Activated CD8-positive, alpha-beta T cell treated with anti-CD3 and anti-CD28 coated beads for 36 hours (primary cell): ENCODE measurements at regions not wholly inside any gene's neighbourhood (a gene's known extent, or its start where the extent isn't known, plus 50 kb on each side); places are given as distances from the start of the nearest gene placed in this dataset.
"Not testable (repeated sequence)": the region's sequence is repeated elsewhere in the genome, so short reads cannot be mapped to it uniquely, and the experiment has no call there.

Experiments used
- ATAC-seq: fragments of 200-7000 bp; cut with Tn5 transposase; one replicate; pipeline ENCODE4 v1.10.0; 2021; ENCODE audit warnings: mild to moderate bottlenecking, moderate library complexity
- CTCF ChIA-PET: fragments of 350-600 bp; sonication (Branson Sonifier 250); formaldehyde crosslinking; loops from one replicate; lab custom pipeline; 2021; ENCODE audit warnings: antibody characterized with exemption; lab: Charles Lee
- POLR2A ChIA-PET: fragments of 350-600 bp; sonication (Branson Sonifier 250); formaldehyde crosslinking; loops from one replicate; lab custom pipeline; 2021; ENCODE audit warnings: antibody characterized with exemption; lab: Charles Lee
- DNase-seq: peaks from one replicate; pipeline ENCODE4 v3.0.0-alpha.2; 2020
- H3K27ac Mint-ChIP-seq: one replicate; pipeline ENCODE4 v1.8.0; 2021; ENCODE audit warnings: mild to moderate bottlenecking, mixed read lengths
- H3K27me3 Mint-ChIP-seq: one replicate; pipeline ENCODE4 v1.8.0; 2021; ENCODE audit warnings: mixed read lengths
- H3K36me3 Mint-ChIP-seq: one replicate; pipeline ENCODE4 v1.8.0; 2021; ENCODE audit warnings: low read depth, mixed read lengths
- H3K4me1 Mint-ChIP-seq: one replicate; pipeline ENCODE4 v1.8.0; 2021; ENCODE audit warnings: low read depth, mixed read lengths
- H3K4me3 Mint-ChIP-seq: one replicate; pipeline ENCODE4 v1.8.0; 2021; ENCODE audit warnings: mild to moderate bottlenecking, moderate library complexity, mixed read lengths
- H3K9me3 Mint-ChIP-seq: one replicate; pipeline ENCODE4 v1.8.0; 2021; ENCODE audit warnings: mixed read lengths
- intact Hi-C: fragments of 100-400 bp; cut with micrococcal nuclease; formaldehyde crosslinking; loops from one replicate; pipeline ENCODE4 v1.10.0; 2022
- TF ChIP-seq, protein P1 (sequence below): fragments of 200-600 bp; IDR thresholded peaks from one replicate; pipeline ENCODE4 v1.8.0; 2022; ENCODE audit warnings: antibody characterized with exemption, mild to moderate bottlenecking

DNA sequence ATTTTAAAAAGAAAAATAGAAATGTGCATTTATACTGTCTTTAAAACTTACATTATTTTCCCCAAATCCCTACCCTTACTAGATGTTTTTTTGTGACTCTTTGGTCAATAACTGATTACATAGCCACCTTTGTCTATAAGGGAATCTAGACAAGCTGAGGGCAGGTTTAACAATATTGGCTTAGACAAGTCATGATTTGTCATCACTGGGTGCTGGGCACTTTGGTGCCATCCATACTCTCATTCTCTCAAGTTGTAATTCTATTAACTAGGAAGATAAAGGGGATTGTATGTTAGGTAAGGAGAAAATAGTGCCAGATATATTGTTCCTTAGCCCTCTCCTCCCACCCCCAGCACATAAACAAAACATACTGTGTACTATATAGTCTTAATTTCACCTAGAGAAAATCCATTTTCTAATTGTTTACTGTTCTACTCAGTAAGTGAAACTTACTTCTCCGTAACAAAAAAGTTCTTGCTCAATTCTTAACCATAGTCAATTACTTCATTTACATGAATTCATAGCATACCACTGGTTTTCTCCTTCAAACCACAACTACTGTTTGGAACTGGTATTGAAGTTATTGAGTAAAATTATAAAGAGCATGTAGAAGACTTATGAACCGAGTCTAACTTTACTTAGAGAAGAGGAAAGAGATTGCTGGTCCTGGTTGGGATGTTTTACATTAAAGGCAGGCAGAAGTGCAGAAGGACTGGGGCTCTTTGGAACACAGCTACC, 877.1 kb downstream of the PDCD6IP start:
- Mint-ChIP-seq H3K4me3 (no peak overlapping the region), H3K36me3 (no peaks in the 10 kb centered on the region), H3K9me3 (peaks cover 6% of the 10 kb centered on the region), H3K27ac (no peak overlapping the region), H3K4me1 (no peaks in the 10 kb centered on the region), H3K27me3 (no peaks in the 10 kb centered on the region)
- POLR2A ChIA-PET, result no interaction called here
- DNase-seq (no peak), ATAC-seq (no peak)
- TF ChIP-seq, protein P1, sequence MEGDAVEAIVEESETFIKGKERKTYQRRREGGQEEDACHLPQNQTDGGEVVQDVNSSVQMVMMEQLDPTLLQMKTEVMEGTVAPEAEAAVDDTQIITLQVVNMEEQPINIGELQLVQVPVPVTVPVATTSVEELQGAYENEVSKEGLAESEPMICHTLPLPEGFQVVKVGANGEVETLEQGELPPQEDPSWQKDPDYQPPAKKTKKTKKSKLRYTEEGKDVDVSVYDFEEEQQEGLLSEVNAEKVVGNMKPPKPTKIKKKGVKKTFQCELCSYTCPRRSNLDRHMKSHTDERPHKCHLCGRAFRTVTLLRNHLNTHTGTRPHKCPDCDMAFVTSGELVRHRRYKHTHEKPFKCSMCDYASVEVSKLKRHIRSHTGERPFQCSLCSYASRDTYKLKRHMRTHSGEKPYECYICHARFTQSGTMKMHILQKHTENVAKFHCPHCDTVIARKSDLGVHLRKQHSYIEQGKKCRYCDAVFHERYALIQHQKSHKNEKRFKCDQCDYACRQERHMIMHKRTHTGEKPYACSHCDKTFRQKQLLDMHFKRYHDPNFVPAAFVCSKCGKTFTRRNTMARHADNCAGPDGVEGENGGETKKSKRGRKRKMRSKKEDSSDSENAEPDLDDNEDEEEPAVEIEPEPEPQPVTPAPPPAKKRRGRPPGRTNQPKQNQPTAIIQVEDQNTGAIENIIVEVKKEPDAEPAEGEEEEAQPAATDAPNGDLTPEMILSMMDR, result no peak
- intact Hi-C loops, result no loop called here
- CTCF ChIA-PET, result no interaction called here

DNA sequence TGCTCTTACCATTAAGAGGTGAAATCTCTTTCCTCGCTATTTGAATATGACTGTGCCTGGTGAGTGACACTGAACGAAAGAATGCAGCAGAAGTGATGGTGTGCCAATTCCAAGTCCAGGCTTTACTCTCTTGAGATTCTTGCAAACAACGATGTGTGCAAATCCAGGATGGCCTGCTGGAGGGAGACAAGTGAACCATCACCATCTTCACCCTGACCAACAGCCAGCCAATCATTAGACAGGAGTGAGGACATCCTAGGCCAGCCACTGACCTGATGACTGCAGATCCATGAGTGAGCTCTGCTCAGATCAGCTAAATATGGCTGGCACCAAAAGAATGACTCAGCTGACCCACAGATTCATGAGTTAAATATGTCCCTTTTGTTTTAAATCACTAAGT, 878.0 kb downstream of the PDCD6IP start:
- no peak overlapping the region for H3K4me3 Mint-ChIP-seq
- peaks cover 6% of the 10 kb centered on the region for H3K9me3 Mint-ChIP-seq
- DNase-seq (no peak), ATAC-seq (no peak)
- intact Hi-C loops, result no loop called here
- H3K27ac Mint-ChIP-seq, result no peak overlapping the region
- H3K36me3 Mint-ChIP-seq, result no peaks in the 10 kb centered on the region
- POLR2A ChIA-PET, result no interaction called here
- TF ChIP-seq, protein P1, result no peak
- no peaks in the 10 kb centered on the region for H3K4me1 Mint-ChIP-seq
- CTCF ChIA-PET, result no interaction called here
- H3K27me3 Mint-ChIP-seq, result no peaks in the 10 kb centered on the region

DNA sequence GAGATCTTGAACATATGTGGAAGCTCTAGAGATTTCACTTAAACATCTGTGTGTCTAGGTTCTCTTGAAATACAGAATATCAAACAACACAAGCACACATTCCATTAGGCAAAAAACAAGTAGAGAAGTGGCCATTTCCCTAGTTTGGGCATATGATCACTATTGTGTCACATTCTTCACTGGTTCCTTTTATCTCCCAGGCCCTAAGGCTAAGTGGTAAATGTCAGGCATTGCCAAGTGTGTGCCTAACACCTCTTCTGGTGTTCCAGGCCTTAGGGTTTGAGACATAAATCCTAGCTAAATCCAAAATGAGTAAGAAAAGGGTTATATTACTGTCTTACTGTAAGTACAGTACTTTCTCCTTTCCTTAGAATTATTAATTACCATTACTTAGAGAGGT, 880.1 kb downstream of the PDCD6IP start:
- H3K4me3 Mint-ChIP-seq, result no peak overlapping the region
- H3K27me3 Mint-ChIP-seq, result no peaks in the 10 kb centered on the region
- TF ChIP-seq, protein P1, result no peak
- no peak for ATAC-seq
- CTCF ChIA-PET, result no interaction called here
- POLR2A ChIA-PET, result no interaction called here
- H3K4me1 Mint-ChIP-seq, result no peaks in the 10 kb centered on the region
- no peak overlapping the region for H3K27ac Mint-ChIP-seq
- H3K36me3 Mint-ChIP-seq, result no peaks in the 10 kb centered on the region
- peaks cover 6% of the 10 kb centered on the region for H3K9me3 Mint-ChIP-seq
- no peak for DNase-seq
- intact Hi-C loops, result no loop called here

DNA sequence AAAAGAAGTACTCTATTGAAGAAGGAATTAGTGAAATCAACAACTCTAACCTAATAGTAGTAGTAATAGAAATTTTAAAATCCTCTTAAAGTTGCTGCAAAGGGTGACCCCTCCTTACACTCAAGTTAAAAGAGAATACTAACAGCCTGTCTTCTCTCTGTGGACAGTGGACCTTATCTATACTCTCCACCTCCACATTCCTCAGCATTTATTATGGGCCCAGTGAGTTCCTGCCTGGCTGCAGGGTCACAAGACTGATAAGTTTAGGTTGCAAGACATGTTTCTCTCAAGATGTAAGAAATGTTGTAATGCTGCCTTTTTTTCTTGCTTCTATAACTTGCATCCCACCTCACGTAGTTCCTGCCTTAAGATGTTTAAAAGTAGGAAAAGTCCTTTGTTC, 880.6 kb downstream of the PDCD6IP start:
- H3K4me3 Mint-ChIP-seq, H3K9me3 Mint-ChIP-seq, intact Hi-C loops, H3K36me3 Mint-ChIP-seq, CTCF ChIA-PET, H3K27me3 Mint-ChIP-seq, POLR2A ChIA-PET, ATAC-seq, H3K4me1 Mint-ChIP-seq, H3K27ac Mint-ChIP-seq, DNase-seq: not testable (repeated sequence)

DNA sequence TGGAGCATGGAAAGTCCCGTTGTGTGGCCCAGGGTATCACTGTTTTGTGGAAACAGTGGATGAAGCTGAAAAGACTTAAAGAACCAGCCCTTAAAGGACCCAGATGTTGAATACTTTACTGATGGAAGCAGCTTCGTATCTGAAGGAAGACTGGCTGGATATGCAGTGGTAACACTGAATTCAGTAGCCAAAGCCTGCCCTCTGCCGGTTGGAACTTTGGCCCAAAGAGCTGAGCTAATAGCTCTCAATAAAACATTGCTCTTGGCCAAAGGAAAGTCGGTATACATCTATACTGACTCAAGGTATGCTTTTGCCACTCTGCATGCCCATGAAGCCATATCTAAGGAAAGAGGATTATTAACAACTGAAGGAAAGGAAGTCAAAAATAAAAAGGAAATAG, 885.4 kb downstream of the PDCD6IP start:
- TF ChIP-seq, protein P1, result peak; percentile 34
- DNase-seq (peak; percentile 62), ATAC-seq (no peak)
- Mint-ChIP-seq H3K27ac (no peak overlapping the region), H3K4me1 (no peaks in the 10 kb centered on the region), H3K27me3 (no peaks in the 10 kb centered on the region), H3K9me3 (peaks cover 5% of the 10 kb centered on the region), H3K36me3 (no peaks in the 10 kb centered on the region), H3K4me3 (no peak overlapping the region)
- CTCF ChIA-PET, result interaction anchor here (0.8 to 3.3 kb wide), 7 partner anchors 14 to 800 kb away, joined by 4 to 22 read pairs (median 5); no protein-coding TSS in a partner anchor
- intact Hi-C loops, result loop anchor here (10.0 kb wide), 1 partner anchor 799 kb away; no protein-coding TSS in a partner anchor
- POLR2A ChIA-PET, result no interaction called here
